Right renal cortex interstitium (tissue), 3 donors: ENCODE measurements at regions not wholly inside any gene's neighbourhood (a gene's known extent, or its start where the extent isn't known, plus 50 kb on each side); places are given as distances from the start of the nearest gene placed in this dataset.

Experiments
- DNase-seq, 3 donors: peaks; one replicate each; pipeline ENCODE4 v3.0.0-alpha.2; 2013; ENCODE audit warnings: low read depth in 3 of 3, low spot score in 2 of 3

DNA sequence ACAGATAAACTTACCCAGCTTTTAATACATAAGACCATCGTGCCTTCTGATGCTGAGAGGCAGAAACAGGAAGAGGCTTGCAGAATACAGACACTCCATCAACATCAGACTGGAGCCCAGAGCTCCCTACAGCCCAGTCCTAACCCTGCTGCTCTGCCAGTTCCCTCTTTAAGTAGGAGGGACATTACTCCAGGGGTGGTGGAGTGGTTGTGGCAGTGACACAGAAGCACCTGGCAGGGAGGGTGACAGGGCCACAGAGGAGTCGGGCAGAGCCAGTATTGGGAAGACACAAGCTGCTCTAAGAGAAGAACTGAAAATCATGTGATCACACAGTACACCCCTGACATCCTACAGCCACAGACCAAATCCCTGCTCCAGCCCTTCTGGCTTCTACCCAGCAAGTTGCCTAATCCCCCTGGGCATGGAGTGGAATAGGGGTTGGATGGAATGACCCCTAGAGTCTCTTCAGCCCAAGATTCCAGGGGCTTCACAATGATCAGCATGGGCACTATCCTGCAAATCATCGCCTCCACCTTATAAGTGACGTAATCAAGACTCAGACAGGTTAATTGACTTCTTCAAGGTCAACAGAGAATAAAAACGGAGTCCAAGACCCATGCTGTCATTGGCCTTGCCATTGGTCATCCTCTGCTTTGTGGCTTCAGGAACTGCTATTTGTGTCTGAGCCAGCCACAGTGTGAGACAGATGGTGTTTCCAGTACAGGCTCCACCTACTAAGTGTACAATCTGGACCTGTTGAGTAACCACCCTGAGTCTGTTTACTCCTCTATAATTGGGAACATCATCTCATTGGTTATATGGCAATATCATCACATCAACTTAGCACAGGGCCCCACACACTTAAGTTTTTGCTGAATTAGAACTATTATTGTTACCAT lies 61.1 kb upstream of the ZMIZ1 start:
- DNase-seq: no peak

DNA sequence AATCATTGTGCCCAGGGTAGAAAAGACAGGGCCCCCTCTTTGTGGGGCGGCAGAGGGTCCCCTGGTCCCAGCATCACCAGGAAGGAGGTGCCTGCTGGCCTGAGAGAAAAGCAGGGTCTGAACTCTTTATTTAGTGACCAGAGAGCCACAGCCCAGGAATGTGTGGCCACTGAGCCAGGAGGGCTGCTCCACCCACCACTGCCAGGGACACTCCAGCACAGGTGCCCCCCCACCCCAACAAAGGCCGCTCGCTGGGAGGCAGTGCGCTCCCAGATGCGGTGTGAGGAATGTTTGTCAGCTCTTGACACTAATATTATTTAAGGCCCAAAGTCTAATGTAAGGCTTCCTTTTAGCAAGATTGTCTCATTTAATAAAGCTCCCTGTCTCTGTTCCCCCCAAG lies 59.6 kb upstream of the ZMIZ1 start:
- no peak for DNase-seq

DNA sequence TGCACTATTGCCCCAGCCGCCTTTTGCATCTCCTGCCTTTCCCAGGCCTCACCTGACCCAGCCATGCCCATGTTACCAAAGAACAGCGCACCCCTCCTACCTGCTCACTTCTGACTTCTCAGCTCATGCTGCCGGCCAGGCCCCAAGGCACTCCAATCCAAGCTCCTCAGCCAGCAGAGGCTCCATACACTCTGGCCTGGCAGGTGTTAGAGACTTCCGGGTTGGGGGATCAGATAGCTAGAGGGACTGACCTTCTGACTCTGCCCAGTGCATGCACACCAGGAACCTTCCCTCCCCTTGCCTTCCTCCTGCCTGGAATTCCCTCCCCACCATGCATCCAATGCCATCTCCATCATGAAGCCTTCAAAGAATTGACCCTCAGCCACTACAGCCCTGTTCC lies 56.2 kb upstream of the ZMIZ1 start:
- DNase-seq: no peak

DNA sequence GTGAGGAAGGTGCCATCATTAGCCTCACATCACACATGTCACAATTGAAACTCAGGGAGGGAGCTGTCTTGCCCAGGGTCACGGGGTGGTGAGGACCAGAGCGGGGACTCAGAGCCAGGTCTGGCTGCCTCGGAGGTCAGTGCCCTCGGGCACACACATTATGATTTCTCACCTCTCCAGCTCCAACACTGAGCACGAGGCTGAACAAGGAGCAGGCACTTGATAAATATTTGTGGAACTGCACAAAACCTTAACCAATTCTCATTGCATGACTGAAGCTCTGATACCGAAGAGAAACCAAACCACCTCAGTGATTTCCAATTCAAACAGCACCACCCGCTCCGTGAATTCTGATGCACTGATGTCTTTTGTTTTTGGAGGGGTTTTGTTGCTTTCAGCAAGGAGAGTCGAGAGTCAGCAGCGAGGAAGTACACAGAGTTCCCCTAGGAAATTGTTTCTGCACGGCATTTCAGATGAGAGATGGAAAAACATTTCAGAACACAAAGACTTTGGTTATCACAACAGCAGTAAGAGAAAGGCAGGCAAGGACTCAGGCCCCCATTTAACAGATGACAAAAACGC lies 55.3 kb upstream of the ZMIZ1 start:
- DNase-seq: no peak

DNA sequence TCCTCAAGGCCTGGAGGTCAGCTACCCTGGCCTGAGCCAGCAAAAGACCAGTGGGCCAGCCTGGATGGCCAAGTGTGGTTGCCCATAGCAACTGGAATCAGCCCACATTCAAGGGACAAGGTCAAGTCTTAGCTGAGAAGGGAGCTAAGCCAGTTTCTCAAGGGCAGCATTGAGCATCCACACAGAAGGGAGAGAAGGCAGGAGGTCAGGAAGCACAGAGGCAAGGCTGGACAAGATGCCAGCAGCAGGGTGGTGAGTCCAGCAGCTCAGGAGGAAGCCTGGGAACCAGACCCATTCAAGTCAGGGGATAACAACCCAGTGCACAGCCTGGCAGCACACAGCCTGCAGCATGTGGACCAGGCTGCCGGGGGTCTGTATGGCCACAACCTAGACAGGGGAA lies 54.0 kb upstream of the ZMIZ1 start:
- no peak for DNase-seq

DNA sequence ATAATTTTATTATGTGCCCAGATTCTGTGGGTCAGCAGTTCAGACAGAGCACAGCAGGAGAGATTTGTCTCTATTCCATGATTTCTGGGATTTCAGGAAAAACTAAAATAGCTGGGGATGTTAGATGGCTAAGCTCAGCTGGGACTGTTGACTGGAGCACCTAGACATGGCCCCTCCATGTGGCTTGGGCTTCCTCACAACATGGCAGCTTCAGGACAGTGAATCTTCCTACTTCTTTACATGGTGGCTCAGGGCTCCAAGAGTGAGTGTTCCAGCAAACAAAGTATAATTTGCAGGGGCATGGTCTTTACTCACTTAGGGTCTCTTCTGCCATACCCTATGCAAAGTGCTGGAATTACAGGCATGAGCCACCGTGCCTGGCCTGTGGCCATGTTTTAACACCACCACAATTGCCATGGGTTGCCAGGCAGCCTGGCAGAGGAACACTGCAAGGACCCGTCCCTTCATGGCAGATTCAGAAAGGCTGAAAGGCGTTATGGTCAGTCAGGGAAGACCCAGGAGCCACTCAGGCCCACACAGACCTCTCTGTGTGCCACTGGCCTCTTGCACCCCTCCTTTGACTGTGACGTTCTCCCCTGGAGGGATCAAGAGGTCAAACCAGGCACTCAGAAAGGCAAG lies 50.8 kb upstream of the ZMIZ1 start:
- DNase-seq: no peak

DNA sequence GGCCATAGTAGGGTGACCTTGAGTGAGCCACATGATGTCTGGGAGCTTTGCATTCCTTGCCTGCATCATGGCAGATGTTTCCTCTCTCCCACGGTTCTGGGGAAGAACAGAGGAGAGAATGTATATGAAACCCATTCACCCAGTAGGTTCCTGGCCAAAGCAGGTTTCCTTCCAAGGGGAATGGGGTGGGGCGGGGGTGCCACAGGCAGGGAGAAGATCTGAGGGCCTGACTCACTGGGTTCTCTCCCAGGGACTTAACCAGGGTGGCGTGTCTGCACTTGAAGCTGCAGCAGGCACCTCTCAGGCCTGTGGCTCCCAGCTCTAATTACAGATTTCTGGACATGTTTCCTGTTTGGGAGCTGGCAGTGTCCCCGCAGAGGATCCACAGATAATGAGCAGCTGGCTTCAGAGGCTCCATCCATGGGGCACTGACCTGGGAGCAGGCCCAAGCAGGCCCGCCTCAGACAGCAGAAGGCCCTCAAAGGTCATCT lies 50.2 kb upstream of the ZMIZ1 start:
- no peak for DNase-seq
